H1 (cell line): ENCODE measurements at regions not wholly inside any gene's neighbourhood (a gene's known extent, or its start where the extent isn't known, plus 50 kb on each side); places are given as distances from the start of the nearest gene placed in this dataset.

Experiments used
- CTCF ChIA-PET: fragments of 300-600 bp; sonication (Branson Sonifier 250); formaldehyde crosslinking; loops from one replicate; lab custom pipeline; 2021; ENCODE audit not compliant: partially characterized antibody; lab: Charles Lee
- POLR2A ChIA-PET: fragments of 300-600 bp; sonication (Branson Sonifier 250); formaldehyde crosslinking; loops from one replicate; lab custom pipeline; 2021; ENCODE audit warnings: inconsistent platforms; ENCODE audit not compliant: partially characterized antibody; lab: Charles Lee
- DNase-seq, 2 experiments: peaks; one replicate each; pipeline versions ENCODE4 v3.0.0 to v3.0.0-alpha.2; 2010 to 2022; ENCODE audit warnings: low spot score in 2 of 2, low read depth in 1 of 2, mixed read lengths in 1 of 2
- FAIRE-seq: peaks from 2 replicates; lab custom pipeline; 2011; peaks lifted over from hg19 to GRCh38; lab: Jason Lieb, UNC
- H2AFZ ChIP-seq: 2 replicates; pipeline ENCODE4 v1.8.1; 2012; ENCODE audit warnings: low read length, inconsistent platforms
- H2AK5ac ChIP-seq: 2 replicates; pipeline ENCODE4 v1.6.1; 2013; ENCODE audit warnings: low read depth, low read length
- H2BK120ac ChIP-seq: replicated peaks from 2 replicates; pipeline ENCODE3; 2013; ENCODE audit warnings: low read depth, low read length, inconsistent platforms
- H2BK12ac ChIP-seq: 2 replicates; pipeline ENCODE4 v1.6.1; 2013; ENCODE audit warnings: low read depth, low read length
- H2BK15ac ChIP-seq: 2 replicates; pipeline ENCODE4 v1.6.1; 2013; ENCODE audit warnings: low read length
- H2BK20ac ChIP-seq: 2 replicates; pipeline ENCODE4 v1.6.1; 2013; ENCODE audit warnings: low read length
- H2BK5ac ChIP-seq: 2 replicates; pipeline ENCODE4 v1.6.1; 2013; ENCODE audit warnings: low read depth, low read length
- H3K14ac ChIP-seq: 2 replicates; pipeline ENCODE4 v1.6.1; 2013; ENCODE audit warnings: inconsistent platforms; ENCODE audit not compliant: insufficient read length
- H3K18ac ChIP-seq: 2 replicates; pipeline ENCODE4 v1.6.1; 2013; ENCODE audit warnings: low read length; ENCODE audit errors: extremely low read depth
- H3K23ac ChIP-seq: 2 replicates; pipeline ENCODE4 v1.6.1; 2013; ENCODE audit warnings: inconsistent platforms; ENCODE audit not compliant: insufficient read length
- H3K23me2 ChIP-seq: 2 replicates; pipeline ENCODE4 v1.6.1; 2013; ENCODE audit warnings: low read depth, low read length
- H3K27ac ChIP-seq: 2 replicates; pipeline ENCODE4 v1.6.1; 2011; ENCODE audit warnings: low read depth, low read length, inconsistent platforms
- H3K27me3 ChIP-seq, 4 experiments: replicated peaks in 1 of 4; 1 replicate in 1 of 4; 2 replicates in 3 of 4; pipeline versions ENCODE4 v1.6.1 to v1.8.1; 2011 to 2013; ENCODE audit warnings: low read length in 3 of 4, mild to moderate bottlenecking in 3 of 4, inconsistent platforms in 2 of 4, mixed read lengths in 2 of 4, moderate library complexity in 1 of 4; ENCODE audit not compliant: control insufficient read depth in 3 of 4, insufficient read depth in 3 of 4; ENCODE audit errors: extremely low read depth in 1 of 4
- H3K36me3 ChIP-seq, 4 experiments: 2 replicates each; pipeline versions ENCODE4 v1.6.1 to v1.8.1; 2011 to 2013; ENCODE audit warnings: mild to moderate bottlenecking in 4 of 4, low read length in 3 of 4, moderate library complexity in 2 of 4, control low read depth in 1 of 4, inconsistent platforms in 1 of 4; ENCODE audit not compliant: insufficient read depth in 4 of 4, control insufficient read depth in 2 of 4
- H3K4ac ChIP-seq: replicated peaks from 2 replicates; pipeline ENCODE3; 2013; ENCODE audit warnings: low read length, low read depth, mixed read lengths, inconsistent platforms; ENCODE audit not compliant: insufficient read length
- H3K4me1 ChIP-seq, 4 experiments: replicated peaks in 1 of 4; 1 replicate in 1 of 4; 2 replicates in 3 of 4; pipeline versions ENCODE4 v1.6.1 to v1.8.1; 2011 to 2013; ENCODE audit warnings: low read length in 3 of 4, inconsistent platforms in 2 of 4, mixed read lengths in 1 of 4; ENCODE audit not compliant: insufficient read depth in 4 of 4, control insufficient read depth in 3 of 4
- H3K4me2 ChIP-seq, 2 experiments: 2 replicates each; pipeline versions ENCODE4 v1.6.1 to v1.8.1; 2011 to 2013; ENCODE audit warnings: low read depth in 2 of 2, low read length in 2 of 2, control low read depth in 1 of 2, inconsistent platforms in 1 of 2, mild to moderate bottlenecking in 1 of 2; ENCODE audit not compliant: insufficient read depth in 1 of 2
- H3K4me3 ChIP-seq, 4 experiments: fragments of 200-600, 300-600 bp in 1 of 4; sonication (generic), shearing (Covaris generic), sonication (Bioruptor Twin) in 1 of 4; 2 replicates each; pipeline versions ENCODE4 v1.5.1 to v1.8.1; 2011 to 2016; ENCODE audit warnings: low read length in 4 of 4, low read depth in 3 of 4, control low read depth in 2 of 4, inconsistent platforms in 2 of 4, mild to moderate bottlenecking in 2 of 4, mixed read lengths in 1 of 4, moderate library complexity in 1 of 4; ENCODE audit not compliant: insufficient read depth in 2 of 4; ENCODE audit errors: extremely low read depth in 1 of 4
- H3K56ac ChIP-seq: replicated peaks from 2 replicates; pipeline ENCODE3; 2013; ENCODE audit warnings: low read depth, mild to moderate bottlenecking, mixed read lengths, low read length, inconsistent platforms; ENCODE audit not compliant: insufficient read length
- H3K79me1 ChIP-seq: 2 replicates; pipeline ENCODE4 v1.6.1; 2013; ENCODE audit warnings: low read depth, low read length, control low read depth
- H3K79me2 ChIP-seq, 2 experiments: 2 replicates each; pipeline versions ENCODE4 v1.6.1 to v1.8.1; 2012 to 2013; ENCODE audit warnings: low read length in 2 of 2, mild to moderate bottlenecking in 2 of 2, inconsistent platforms in 1 of 2; ENCODE audit not compliant: insufficient read depth in 2 of 2, control insufficient read depth in 1 of 2
- H3K9ac ChIP-seq, 4 experiments: replicated peaks in 1 of 4; 1 replicate in 1 of 4; 2 replicates in 3 of 4; pipeline versions ENCODE4 v1.6.1 to v1.8.1; 2011 to 2013; ENCODE audit warnings: low read depth in 3 of 4, low read length in 3 of 4, control low read depth in 2 of 4, mild to moderate bottlenecking in 2 of 4, moderate library complexity in 2 of 4, inconsistent platforms in 1 of 4; ENCODE audit errors: extremely low read depth in 1 of 4
- H3K9me3 ChIP-seq, 2 experiments: 2 replicates each; pipeline versions ENCODE4 v1.6.1 to v1.8.1; 2012 to 2013; ENCODE audit warnings: mild to moderate bottlenecking in 2 of 2, moderate library complexity in 2 of 2, control low read depth in 1 of 2, inconsistent platforms in 1 of 2, low read depth in 1 of 2, low read length in 1 of 2, mixed read lengths in 1 of 2; ENCODE audit not compliant: insufficient read depth in 2 of 2
- H4K20me1 ChIP-seq, 2 experiments: replicated peaks in 1 of 2; 2 replicates each; pipeline versions ENCODE3 to v1.8.1; 2011 to 2013; ENCODE audit warnings: inconsistent platforms in 2 of 2, low read length in 2 of 2, mild to moderate bottlenecking in 1 of 2; ENCODE audit not compliant: insufficient read depth in 2 of 2, control insufficient read depth in 1 of 2
- H4K5ac ChIP-seq: 2 replicates; pipeline ENCODE4 v1.6.1; 2013; ENCODE audit warnings: low read length, low read depth, mixed read lengths, inconsistent platforms; ENCODE audit not compliant: insufficient read length
- H4K8ac ChIP-seq: 2 replicates; pipeline ENCODE4 v1.8.0; 2013; ENCODE audit warnings: mild to moderate bottlenecking, moderate library complexity, low read length, inconsistent platforms; ENCODE audit not compliant: insufficient read depth; ENCODE audit errors: extremely low read depth
- H4K91ac ChIP-seq: replicated peaks from 2 replicates; pipeline ENCODE3; 2013; ENCODE audit warnings: low read length, mixed read lengths, inconsistent platforms; ENCODE audit not compliant: insufficient read length
- CBX5 ChIP-seq: fragments of 300-800, 300-1000 bp; sonication (generic); IDR thresholded peaks from 2 replicates; pipeline ENCODE4 v1.7.1; 2016; ENCODE audit warnings: antibody characterized with exemption, low read length, low read depth
- CTCF ChIP-seq, 3 experiments: IDR thresholded peaks; 1 replicate in 2 of 3; 2 replicates in 1 of 3; pipeline versions ENCODE4 v1.5.1 to v1.6.1; 2011; ENCODE audit warnings: low read length in 3 of 3, mild to moderate bottlenecking in 3 of 3, inconsistent platforms in 2 of 3, low read depth in 1 of 3, moderate library complexity in 1 of 3; ENCODE audit not compliant: insufficient read depth in 1 of 3; ENCODE audit errors: control extremely low read depth in 1 of 3
- SIN3A ChIP-seq, 2 experiments: IDR thresholded peaks in 1 of 2; conservative IDR thresholded peaks in 1 of 2; 2 replicates each; pipeline ENCODE4 v1.6.1; 2011 to 2012; ENCODE audit warnings: low read length in 2 of 2, improper control_type of control experiment in 1 of 2, low read depth in 1 of 2, mild to moderate bottlenecking in 1 of 2
- WGBS, 2 experiments: shearing (Covaris generic) in 1 of 2; methylation state at CpG; one replicate each; pipeline versions ENCODE4 v1.1.6 to v1.1.7; 2013 to 2015; ENCODE audit warnings: low lambda C conversion rate in 2 of 2, mixed read lengths in 2 of 2, inconsistent platforms in 1 of 2, low coverage in 1 of 2, missing lambda C conversion rate in 1 of 2; ENCODE audit not compliant: insufficient replicate concordance in 2 of 2, insufficient coverage in 1 of 2, insufficient read length in 1 of 2; ENCODE audit errors: extremely low coverage in 1 of 2, missing lambda C conversion rate in 1 of 2; 5-methylcytosine and 5-hydroxymethylcytosine counted together

GRCh38 chr1:168806952-168807351 is 77.9 kb upstream of the DPT start:
- no peak overlapping the region for H2BK20ac ChIP-seq
- H3K18ac ChIP-seq = no peak overlapping the region
- no peak for TF ChIP-seq CTCF (IDR thresholded peaks at IDR 0.05; ENCODE audit: control extremely low read depth in 1 of 3, insufficient read depth in 1 of 3, low read depth in 1 of 3, low read length in 3 of 3)
- no peak for TF ChIP-seq SIN3A (conservative IDR thresholded peaks at IDR 0.05 in 1 of 2, IDR thresholded peaks at IDR 0.05 in 1 of 2; ENCODE audit: low read depth in 1 of 2, low read length in 2 of 2)
- TF ChIP-seq CBX5 = no peak
- no peaks in the 10 kb centered on the region for H3K36me3 ChIP-seq
- POLR2A ChIA-PET = no interaction called here
- no peak overlapping the region for H2BK120ac ChIP-seq
- H2BK12ac ChIP-seq = no peak overlapping the region
- CTCF ChIA-PET = interaction anchor here (0.6 to 1.1 kb wide), 2 partner anchors 170 to 418 kb away, joined by 3 read pairs; no protein-coding TSS in a partner anchor
- H3K4me2 ChIP-seq = no peak overlapping the region
- H4K91ac ChIP-seq = no peak overlapping the region
- H3K79me1 ChIP-seq = no peaks in the 10 kb centered on the region
- no peak overlapping the region for H3K4ac ChIP-seq
- no peaks in the 10 kb centered on the region for H4K20me1 ChIP-seq
- no peak overlapping the region for H2BK15ac ChIP-seq
- no peak overlapping the region for H3K23ac ChIP-seq
- H3K56ac ChIP-seq = no peak overlapping the region
- 77% methylated on average over 2 of the region's 2 CpGs; no CpG with 5 or more reads in 1 of the 2 experiments for WGBS, 2 experiments
- no peak overlapping the region for H3K14ac ChIP-seq
- no peak overlapping the region for H3K27ac ChIP-seq
- no peaks in the 10 kb centered on the region for H3K23me2 ChIP-seq
- no peaks in the 10 kb centered on the region; a peak in 1 of 7 replicates for H3K4me1 ChIP-seq
- H2BK5ac ChIP-seq = no peak overlapping the region
- no peak overlapping the region for H4K8ac ChIP-seq
- H2AK5ac ChIP-seq = no peak overlapping the region
- H3K4me3 ChIP-seq = no peak overlapping the region
- FAIRE-seq (no peak), DNase-seq (no peak)
- H3K27me3 ChIP-seq = no peaks in the 10 kb centered on the region
- no peak overlapping the region for H4K5ac ChIP-seq
- no peaks in the 10 kb centered on the region for H3K9me3 ChIP-seq
- no peaks in the 10 kb centered on the region for H3K79me2 ChIP-seq
- H2AFZ ChIP-seq = no peak overlapping the region
- no peak overlapping the region for H3K9ac ChIP-seq
